ENCODE measurements at regions not wholly inside any gene's neighbourhood (a gene's known extent, or its start where the extent isn't known, plus 50 kb on each side); places are given as distances from the start of the nearest gene placed in this dataset.
"Not testable (repeated sequence)": the region's sequence is repeated elsewhere in the genome, so short reads cannot be mapped to it uniquely, and the experiment has no call there.

DNA sequence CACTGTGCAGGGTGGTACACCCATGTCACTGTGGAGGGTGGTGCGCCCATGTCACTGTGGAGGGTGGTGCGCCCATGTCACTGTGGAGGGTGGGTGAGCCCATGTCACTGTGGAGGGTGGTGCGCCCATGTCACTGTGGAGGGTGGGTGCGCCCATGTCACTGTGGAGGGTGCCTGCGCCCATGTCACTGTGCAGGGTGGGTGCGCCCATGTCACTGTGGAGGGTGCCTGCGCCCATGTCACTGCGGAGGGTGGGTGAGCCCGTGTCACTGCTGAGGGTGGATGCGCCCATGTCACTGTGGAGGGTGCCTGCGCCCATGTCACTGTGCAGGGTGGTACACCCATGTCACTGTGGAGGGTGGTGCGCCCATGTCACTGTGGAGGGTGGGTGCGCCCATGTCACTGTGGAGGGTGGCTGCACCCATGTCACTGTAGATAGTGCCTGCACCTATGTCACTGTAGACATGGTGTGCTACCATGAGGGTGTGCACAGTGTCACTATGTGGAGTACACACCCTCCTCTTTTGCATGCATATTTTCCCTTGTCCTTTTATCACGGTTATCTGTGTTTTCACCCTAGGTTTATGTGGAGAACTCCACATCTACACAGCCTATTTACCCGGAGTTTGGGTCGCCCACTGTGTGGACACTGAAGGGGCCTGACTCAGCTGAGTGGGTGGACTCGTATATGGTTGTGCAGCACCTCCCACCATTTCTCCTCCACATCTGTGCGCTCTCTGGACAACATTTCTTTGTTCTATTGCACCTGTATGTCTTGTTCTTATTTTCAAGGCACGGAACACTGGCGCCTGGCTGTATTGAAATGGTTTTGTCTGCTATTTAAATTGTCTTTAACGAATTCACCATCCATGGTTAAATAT, 222.4 kb downstream of the ERMARD start:
- not testable (repeated sequence) for DNase-seq

DNA sequence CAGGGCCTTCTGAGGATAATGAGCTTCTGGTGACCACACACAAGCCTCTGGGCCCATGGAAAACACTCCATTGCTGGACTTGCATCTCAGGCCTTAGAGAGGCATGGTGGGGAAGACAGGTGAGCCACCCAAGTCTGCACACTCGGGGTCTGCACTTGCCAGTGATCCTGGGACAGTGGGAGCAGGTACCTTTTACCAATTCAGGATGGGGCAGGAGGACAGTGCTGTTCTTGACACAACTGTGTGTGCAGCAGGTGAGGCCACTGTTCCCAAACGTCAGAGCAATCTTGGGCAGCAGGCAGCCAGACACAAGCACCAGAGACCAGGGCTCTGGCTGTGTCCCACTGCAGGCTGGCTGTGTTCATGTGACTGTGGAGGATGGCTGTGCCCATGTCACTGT, 221.3 kb downstream of the ERMARD start:
- DNase-seq, result no peak

DNA sequence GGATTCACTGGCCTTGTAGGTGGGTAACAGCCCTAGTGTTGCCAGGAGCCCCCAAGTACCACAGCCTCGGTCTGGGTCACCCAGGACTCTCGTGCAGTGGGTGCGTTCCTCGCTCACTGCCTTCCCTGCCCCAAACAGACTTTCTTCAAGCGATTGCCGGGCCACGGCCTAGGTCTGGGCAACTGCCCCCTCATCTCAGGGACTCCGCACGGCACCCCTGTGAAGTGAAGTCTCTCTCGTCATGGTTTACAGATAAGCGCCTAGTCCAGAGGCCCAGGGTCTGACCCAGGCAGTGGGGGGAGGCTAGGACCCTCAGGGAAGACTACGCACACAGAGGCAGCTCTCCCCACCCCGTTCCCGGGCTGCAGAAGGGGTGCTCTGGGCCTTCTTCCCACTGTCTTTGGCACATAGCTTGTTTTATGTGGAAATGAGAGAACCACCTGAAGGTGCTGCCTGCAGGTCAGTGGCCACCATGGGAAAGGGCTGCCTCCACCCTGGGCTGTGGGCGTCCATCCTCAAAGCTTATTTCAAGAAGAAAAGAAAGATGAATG, 220.8 kb downstream of the ERMARD start:
- DNase-seq, result no peak

DNA sequence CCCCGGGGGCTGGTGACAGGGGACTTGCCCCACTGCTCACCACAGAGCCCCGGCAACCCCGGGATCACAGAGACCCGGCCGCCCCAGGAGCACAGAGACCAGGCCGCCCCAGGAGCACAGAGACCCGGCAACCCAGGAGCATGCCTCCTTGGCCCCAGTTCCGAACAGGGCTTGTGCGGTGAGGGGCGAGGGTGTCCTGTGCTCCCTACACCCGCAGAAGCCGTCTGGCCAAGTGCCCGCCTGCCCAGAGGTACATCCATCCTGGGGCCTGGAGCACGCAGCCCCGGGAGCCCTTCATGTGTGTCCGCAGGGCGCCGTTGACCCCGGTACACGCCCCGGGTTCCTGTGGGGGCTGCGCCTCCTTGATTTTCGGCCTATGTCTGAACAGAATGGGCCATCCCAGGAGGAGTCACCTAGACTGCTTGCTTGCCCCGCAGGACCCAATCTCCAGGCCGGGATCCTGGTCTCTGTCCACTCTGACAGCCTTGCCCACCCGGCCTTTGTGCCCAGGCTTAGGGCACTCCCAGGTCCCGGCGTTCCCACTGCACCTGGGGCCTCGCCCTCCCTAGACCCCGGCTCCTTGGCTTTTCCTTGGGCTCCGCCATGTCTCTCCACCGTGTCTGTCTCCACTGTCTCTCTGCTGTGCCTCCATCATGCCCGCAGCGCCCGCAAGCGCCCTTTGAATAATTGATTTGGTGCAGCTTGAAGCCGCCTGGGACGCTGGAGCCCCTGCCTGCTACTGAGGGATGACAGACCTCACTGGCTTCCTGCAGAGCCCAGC, 219.8 kb downstream of the ERMARD start:
- no peak for DNase-seq

DNA sequence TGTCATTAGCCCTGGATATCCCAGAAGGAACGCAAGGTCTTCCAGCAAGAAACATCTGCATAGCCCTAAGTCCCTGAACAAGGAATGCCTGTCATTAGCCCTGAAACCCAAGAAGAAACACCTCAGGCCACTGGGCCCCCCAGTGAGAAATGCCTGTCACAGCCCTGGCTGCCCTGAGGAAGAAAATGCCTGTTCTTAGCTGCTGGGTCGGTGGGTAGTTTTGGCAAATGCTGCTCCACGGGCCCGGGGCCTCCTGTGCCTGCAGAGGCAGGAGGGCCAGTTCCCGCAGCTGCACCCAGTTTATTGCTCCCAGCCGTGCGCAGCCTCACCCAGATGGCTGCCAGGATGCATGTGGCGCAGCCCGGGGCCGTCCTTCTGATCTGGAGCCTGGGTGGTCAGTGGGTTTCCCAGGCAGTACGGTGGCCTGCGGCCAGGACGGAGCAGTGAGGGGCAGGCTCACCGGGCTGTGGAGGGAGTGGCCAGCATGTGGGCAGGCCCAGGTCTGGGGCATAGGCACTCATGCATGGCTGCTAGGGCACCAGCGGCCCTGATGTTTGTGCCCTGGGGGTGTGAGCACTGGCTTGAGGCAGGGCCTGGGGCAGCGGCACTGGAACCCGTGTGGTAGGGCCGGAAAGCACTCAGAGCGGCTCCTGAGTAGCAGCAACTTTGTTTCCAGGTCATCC, 219.0 kb downstream of the ERMARD start:
- DNase-seq, result no peak

DNA sequence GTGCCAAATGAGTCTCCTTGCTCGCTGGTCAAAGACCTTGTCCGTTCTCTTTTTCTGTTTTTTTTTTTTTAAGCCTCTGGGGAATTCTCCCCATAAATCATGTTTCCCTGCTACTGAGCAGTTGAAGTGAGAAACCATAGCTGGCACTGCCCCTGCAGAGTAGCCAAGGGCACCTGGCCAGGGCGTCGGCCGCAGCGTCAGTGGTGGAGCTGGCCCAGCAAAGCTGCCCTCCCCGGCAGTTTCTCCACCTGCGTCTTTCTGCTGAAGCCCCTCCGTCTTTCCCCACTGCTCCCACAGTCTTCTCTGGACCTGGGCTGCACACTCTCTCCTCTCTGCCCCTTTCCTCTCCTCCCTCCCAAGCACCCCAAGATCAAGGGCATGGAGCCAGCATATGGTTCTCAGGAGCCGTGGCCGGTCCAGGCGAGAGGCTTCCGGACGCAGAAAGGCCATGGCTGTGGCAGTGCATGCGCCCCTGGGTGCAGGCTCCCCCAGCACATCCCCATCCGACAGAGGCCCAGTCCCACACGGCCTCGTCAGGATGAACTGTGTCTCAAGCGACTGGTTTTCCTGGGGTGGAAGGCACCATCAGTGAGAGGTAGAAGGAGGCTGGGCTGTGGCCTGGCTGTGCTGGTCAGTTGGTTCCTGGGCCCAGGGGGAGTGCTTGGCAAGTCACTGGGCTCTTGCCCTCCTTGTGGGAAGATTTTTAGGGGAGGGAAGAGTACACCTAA, 218.1 kb downstream of the ERMARD start:
- no peak for DNase-seq

DNA sequence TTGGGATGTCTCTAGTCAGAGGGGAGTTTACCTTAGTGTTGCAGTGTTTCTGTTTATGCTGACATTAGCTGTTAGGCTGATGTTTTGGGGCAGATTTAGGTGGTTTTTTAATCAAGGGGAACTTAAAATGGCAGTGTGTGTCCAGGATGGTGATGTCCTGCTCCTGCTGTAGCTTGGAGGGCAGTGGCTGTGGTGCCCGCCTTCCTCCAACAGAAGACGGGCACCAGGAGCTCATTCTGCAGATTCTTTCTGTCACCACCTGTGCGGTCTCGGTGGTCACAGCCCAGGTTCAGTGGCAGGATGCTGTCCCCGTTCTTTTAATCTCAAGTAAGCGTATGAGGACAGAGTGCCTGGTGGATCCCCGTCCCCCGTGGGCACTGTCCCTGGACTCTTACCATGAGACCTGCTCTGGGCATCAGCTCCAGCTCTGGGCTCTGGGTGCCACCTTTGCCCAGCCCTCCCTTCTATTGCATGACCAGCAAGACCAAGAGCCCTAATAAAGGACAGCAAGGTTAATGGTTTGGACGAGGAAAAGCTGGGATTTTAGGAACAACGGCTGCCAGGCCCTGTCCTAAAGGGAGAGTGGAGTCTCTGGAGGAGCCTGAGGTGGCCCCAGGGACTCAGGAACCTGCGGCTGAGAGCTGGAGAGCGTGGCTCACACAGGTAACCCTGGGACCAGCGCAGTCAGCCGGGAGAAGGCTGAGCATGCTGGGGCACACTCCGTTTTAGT, 217.3 kb downstream of the ERMARD start:
- no peak for DNase-seq

DNA sequence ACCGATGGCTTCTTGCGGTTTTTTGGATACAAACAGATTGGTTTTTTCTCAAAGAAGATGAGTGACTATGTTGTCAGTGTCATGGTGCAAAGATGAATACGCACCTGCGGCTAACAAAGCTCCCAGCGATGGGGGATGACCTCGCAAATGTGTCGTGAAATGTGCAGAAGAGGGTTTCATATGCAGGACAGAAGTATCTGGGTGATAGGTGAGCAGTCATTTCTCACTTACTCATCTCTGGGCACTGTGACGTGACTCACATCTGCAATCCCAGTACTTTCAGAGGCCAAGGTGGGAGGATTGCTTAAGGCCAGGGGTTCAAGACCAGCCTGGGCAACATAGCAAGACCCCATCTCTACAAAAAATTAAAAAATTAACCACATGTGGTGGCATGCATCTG, 216.3 kb downstream of the ERMARD start:
- no peak for DNase-seq

DNA sequence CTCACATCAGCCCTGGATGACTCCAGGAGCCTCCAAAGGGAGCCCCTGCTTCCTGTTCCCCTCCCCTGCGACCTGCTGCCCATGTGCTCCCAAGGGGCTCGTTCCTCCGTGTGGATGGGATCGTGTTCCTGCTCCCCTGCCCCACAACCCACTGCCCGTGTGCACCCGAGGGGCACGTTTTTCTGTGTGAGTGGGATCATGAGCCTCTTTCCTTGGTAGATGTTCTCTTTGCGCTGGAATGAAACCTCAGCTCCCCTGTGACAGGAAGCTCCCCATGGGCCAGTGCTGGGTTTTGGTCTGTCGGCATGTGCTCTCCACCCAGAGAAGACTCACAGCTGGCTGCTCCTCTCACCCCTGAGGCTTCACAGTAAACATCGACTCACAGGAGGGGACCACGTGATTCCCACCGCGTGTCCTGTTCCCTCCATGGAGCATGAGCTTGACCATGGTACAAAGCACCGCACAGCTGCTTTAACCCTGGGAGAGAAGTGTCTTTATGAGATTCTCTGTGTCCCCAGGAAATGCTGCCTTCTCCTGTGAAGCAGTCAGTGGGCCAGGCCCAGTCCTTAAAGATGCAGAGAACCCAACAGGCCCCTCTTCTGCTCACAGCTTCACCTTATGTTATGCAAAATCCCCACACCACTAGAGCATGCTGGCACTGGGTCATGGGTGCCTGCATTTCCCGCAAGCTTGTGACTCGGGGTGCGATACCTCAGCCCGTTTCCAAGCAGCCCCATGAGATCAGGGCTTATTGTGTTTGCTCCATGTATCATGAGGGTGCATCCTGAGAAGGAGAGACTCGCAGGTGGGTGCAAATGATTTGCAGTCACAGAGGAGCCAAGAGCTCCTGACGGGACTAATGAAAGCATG, 215.1 kb downstream of the ERMARD start:
- DNase-seq, result no peak

DNA sequence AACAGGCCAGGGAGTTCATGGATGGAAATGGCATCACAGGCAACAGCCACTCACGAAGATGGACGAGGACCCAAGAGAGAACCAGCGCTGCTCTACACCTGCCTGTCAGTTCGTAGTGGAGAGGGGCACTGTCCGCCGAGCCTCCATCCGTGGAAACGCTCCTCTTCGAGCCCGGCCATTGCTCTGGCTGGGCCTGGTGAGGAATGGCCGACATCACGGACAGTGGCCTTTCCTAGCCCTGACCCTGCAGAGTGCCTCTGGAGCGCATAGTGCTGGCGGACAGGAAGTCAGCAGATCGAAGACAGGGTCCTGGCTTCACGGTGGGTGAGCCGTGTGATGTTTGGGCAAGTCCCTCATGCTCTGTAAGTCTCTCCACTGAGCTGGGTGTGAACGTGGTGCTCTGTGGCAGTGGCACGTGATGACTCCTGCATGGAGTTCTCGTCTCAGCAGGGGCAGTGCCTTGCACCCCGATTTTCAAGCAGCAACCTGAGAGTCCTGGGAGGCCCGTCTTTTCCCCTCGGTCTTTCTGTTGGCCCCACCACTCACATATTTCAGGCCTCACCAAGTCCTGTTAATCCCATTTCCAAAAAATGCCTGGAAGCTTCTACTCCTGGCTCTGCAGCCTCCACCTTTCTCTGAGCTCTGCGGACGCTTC, 214.4 kb downstream of the ERMARD start:
- DNase-seq, result no peak

DNA sequence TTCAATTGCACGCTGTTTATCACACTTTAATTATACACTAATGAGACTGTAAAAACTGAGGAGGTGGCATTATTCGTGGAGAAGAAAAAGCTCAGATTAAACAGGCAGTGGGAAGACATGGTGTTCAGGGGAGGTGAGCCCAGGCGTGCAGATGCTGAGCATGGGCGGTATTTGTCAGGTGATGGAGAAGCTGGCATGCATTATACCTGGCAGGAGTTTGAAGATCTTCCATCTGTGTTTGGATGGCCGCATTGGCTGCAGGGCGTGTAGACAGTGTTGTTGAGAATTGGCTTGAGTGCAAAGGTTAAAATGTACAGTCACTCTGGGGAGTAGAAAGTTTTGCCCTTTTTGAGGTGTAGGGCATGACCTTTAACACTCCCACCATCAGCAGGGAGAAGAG, 213.8 kb downstream of the ERMARD start:
- DNase-seq, result no peak

DNA sequence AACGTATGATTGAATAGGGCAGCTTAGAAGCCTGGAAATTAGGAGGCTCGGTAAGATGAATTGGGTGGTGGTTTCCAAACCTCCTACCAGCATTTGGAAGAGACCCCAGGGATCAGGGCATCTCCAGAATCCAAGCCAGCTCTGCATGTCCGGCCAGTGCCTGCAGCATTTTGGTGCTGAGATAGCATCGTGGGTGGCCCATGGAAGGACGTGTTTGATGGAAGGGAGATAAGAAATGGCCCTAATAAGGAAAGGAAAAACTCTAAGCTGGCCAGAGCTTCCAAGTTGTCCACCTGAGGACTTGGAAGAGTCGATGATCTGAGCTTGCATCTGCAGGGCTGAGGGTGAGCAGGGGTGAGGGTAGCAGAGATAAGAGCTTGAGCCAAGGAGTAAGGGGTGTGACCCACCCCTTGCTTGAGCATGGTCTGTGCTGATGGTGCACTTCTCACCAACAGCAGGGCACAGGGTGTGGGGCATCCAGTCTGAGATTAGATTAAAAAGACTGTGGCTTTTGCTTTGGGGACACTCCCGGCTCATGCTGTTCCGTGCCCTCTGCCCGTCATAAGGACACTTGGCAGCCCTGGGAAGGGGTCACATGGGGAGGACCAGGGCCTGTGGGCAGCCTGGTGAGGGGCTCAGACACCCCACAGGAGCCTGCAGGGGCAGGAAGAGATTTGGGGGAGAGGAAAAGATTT, 213.2 kb downstream of the ERMARD start:
- DNase-seq, result no peak

DNA sequence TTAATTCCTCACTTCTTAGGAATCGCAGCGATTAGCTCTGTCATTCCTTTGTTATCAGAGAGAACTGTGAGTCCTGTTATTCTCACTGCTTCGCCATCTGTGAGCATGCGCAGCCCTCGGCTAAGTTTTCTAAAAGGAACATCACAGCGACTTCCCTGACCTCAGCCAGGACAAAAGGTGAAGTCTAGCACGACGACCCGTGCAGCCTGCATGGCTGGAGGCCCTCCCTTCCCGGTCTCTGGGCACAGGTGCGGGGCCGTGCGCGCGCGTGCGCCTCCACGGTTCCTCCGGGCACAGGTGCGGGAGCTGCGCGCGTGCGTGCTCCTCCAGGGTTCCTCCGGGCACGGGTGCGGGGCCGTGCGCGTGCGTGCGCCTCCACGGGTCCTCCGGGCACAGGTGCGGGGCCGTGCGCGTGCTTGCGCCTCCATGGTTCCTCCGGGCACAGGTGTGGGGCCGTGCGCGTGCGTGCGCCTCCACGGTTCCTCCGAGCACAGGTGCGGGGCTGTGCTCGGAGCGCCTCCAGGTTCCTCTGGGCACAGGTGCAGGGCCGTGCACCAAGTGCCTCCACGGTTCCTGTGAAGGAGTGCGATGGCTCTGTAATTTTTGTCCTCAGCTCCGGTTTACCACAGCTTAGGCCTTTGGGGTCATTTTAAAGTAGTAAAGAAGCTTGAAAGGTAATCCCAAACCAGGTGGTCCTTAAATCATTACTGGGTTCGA, 212.3 kb downstream of the ERMARD start:
- no peak for DNase-seq

DNA sequence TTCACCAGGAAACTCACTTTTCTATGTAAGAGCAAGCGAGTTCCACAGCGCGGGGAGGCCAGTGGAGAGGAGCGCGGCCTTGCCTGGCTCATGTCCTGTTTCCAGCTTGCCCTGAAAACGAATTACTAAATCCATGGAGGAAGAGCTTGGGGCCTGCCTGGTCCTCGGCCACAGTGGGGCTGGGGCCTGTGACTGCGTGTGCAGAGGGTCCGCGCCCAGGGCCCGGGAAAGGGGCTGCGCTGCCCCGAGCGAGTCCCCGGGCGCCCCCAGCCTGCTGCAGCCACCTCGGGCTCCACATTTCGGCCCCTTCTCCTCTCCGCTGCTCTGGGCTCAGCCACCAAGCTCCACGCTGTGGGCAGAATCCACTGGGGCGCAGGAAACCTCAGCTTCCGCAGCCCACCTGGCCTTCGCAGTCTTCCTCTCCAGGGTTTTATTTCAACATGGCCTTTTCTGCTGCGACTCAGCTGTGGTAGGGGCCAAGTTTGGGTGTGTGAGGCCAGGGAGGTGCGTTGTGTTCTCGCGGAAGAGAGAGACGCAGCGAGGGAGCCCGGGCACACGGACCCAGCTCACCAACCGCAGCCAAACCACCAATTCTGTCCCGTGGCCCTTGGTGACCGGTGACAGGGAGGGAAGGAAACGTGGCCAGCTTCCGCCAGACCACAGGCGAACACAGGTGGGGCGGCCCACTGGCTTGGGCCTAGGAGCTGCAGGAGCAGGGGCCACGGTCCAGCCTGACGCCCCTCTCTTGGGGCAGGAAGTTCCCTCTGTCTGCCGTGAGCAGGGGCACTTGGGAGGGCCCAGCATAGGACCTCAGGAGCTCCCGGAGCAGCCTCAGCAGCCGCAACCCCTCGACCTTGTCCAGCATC, 211.4 kb downstream of the ERMARD start:
- no peak for DNase-seq

DNA sequence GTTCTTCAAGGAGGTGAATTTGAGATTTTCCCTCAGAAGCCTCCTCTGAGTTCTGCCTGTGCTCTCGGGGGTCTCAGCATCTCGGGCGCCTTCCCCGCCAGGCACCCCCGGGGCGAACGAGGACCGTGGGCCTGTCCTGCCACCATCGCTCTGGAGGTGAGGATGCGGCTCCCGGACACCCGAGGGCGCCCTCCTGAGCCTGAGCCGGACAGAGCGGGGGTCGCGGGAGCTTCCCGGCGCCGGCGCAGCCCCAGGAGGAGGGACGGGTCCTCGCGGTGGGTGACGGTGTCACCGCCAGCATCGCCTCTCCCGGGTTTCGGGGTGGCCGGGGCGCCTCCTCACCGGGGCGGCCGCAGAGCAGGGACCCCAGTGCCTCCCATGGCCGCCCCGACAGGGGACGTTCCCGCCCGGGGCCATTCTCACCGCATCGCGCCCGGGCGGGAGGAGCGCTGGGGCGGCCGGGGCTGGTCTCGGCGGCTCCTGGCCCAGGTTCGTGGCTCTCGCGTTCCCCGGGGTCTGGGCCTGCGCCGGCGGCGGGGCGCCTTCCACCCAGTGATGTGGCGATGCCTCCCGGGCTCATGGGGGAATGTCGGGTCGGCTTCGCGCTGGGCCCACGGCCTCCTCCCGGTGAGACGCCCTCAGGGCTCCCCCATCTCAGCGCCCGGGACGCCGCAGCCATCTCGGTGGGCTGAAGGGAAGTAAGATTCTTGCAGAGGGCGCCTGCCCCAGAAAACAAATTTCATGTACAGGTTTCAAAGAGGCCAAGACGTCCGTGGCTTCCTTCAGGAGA, 210.5 kb downstream of the ERMARD start:
- peak; percentile 80 for DNase-seq

DNA sequence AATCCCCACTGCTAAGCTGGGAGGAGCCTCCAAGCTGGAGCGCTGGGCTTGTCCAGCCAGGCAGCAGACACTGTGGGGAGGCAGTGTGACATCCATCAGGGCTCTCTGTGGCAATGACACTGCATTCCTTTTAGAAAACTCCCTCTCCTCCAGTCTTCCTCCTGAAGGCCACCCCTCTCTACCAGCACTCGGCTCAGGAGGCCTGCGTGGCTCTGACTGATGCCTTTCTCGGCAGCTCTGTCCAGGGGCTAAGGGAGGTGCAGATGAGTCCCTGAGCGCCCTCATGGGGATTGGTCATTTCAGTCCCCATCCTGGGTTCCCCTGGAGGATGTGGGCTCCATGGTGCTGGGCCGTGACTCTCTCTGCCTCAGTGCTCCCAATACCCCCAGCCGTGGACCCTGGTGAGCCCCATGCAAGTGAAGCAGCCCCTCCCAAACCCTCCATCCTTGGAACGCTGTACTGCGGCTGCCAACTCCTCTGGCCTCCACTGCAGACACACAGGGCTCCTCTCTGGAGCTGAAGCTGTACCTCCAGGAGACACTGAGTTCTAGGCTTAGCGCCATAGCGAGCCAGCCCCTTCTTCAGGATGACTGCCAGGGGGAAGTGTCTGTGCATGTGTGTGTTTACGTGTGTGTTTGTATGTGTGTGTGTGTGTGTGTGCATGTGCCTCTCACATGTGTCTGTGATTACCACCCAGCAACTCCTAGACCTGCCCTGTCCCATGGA, 209.6 kb downstream of the ERMARD start:
- DNase-seq, result no peak

Data from eye (tissue), 1 donor.